ENCODE measurements at regions not wholly inside any gene's neighbourhood (a gene's known extent, or its start where the extent isn't known, plus 50 kb on each side); places are given as distances from the start of the nearest gene placed in this dataset.

- TF ChIP-seq KDM5B (CRISPR knock-in tag; IDR thresholded peaks at IDR 0.05; ENCODE audit: borderline replicate concordance) (no peak), GPN1 (CRISPR knock-in tag; IDR thresholded peaks at IDR 0.05; ENCODE audit: borderline replicate concordance) (no peak), CTCF (CRISPR knock-in tag; IDR thresholded peaks at IDR 0.05) (no peak), AGO2 (optimal IDR thresholded peaks at IDR 0.05; ENCODE audit: low read depth, low read length) (no peak), YEATS4 (CRISPR knock-in tag; IDR thresholded peaks at IDR 0.05; ENCODE audit: borderline replicate concordance) (no peak), NFE2L1 (CRISPR knock-in tag; IDR thresholded peaks at IDR 0.05; ENCODE audit: borderline replicate concordance) (no peak), ZBTB49 (CRISPR knock-in tag; IDR thresholded peaks at IDR 0.05; ENCODE audit: borderline replicate concordance) (no peak), HMG20B (CRISPR knock-in tag; conservative IDR thresholded peaks at IDR 0.05) (no peak), ZNF619 (CRISPR knock-in tag; IDR thresholded peaks at IDR 0.05) (no peak), POGZ (CRISPR knock-in tag; IDR thresholded peaks at IDR 0.05) (no peak), CREB1 (IDR thresholded peaks at IDR 0.05) (no peak), CREB1 (CRISPR knock-in tag; IDR thresholded peaks at IDR 0.05) (no peak), HMGA1 (CRISPR knock-in tag; conservative IDR thresholded peaks at IDR 0.05) (no peak), ATF3 (CRISPR knock-in tag; IDR thresholded peaks at IDR 0.05) (no peak), POLR2AphosphoS5 (IDR thresholded peaks at IDR 0.05; ENCODE audit: low read depth, low read length) (no peak)
These were observed 161.1 kb upstream of the ANO5 start for GRCh38 chr11:22031791-22032190.
